WERI-Rb-1 (cell line): ENCODE measurements at regions not wholly inside any gene's neighbourhood (a gene's known extent, or its start where the extent isn't known, plus 50 kb on each side); places are given as distances from the start of the nearest gene placed in this dataset.

Experiments used
- DNase-seq: peaks from one replicate; pipeline ENCODE4 v3.0.0-alpha.2; 2020
- H3K27ac ChIP-seq: fragments of 250-450 bp; sonication (Bioruptor Pico); 2 replicates; pipeline ENCODE4 v1.5.1; 2020; ENCODE audit warnings: mild to moderate bottlenecking, moderate library complexity
- H3K27me3 ChIP-seq: fragments of 250-450 bp; sonication (Bioruptor Pico); 2 replicates; pipeline ENCODE4 v1.5.1; 2021; ENCODE audit warnings: mild to moderate bottlenecking, low read depth, moderate library complexity; ENCODE audit not compliant: insufficient read depth, severe bottlenecking
- H3K36me3 ChIP-seq: fragments of 250-450 bp; sonication (Bioruptor Pico); 2 replicates; pipeline ENCODE4 v1.5.1; 2020; ENCODE audit warnings: mild to moderate bottlenecking, moderate library complexity
- H3K4me3 ChIP-seq: 2 replicates; pipeline ENCODE4 v1.5.1; 2011; ENCODE audit warnings: low read depth, mild to moderate bottlenecking, control low read depth, low read length
- H3K9me3 ChIP-seq: fragments of 250-450 bp; sonication (Bioruptor Pico); 2 replicates; pipeline ENCODE4 v1.5.1; 2021; ENCODE audit warnings: mild to moderate bottlenecking, moderate library complexity; ENCODE audit not compliant: severe bottlenecking
- CTCF ChIP-seq: IDR thresholded peaks from 2 replicates; pipeline ENCODE4 v1.5.1; 2011; ENCODE audit warnings: low read depth, mild to moderate bottlenecking, control low read depth, inconsistent platforms, low read length

- DNase-seq: no peak
- no peak overlapping the region for H3K4me3 ChIP-seq
- no peak overlapping the region for H3K27ac ChIP-seq
- H3K9me3 ChIP-seq: peaks cover 17% of the 10 kb centered on the region
- no peaks in the 10 kb centered on the region for H3K36me3 ChIP-seq
- peaks cover 81% of the 10 kb centered on the region for H3K27me3 ChIP-seq
- no peak for TF ChIP-seq CTCF
Measured at GRCh38 chr13:112153364-112153763, 86.4 kb downstream of the SOX1 start.

DNA sequence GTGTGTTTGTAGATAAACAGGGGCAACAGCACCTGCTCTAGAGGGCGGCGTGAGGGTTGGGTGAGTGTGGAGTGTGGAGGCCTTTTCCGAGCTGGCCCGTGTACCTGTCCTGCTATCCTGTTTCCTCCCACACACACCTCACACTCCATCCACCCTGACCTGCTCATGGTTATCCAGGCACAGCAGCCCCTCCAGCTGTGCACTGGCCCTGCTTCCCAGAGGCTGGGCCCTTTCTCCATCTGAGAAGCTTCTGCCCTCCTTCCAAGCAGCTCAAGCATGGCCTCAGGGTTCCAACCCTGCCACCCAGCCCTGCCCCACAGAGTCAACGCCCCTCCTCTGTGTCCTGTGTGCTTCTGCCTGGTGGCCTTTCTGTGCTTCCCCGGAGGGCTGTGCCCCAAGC, 86.9 kb downstream of the SOX1 start:
- DNase-seq: no peak
- H3K27me3 ChIP-seq: peaks cover 86% of the 10 kb centered on the region
- H3K27ac ChIP-seq: no peak overlapping the region
- no peaks in the 10 kb centered on the region for H3K36me3 ChIP-seq
- TF ChIP-seq CTCF: no peak
- peaks cover 17% of the 10 kb centered on the region for H3K9me3 ChIP-seq
- H3K4me3 ChIP-seq: no peak overlapping the region

DNA sequence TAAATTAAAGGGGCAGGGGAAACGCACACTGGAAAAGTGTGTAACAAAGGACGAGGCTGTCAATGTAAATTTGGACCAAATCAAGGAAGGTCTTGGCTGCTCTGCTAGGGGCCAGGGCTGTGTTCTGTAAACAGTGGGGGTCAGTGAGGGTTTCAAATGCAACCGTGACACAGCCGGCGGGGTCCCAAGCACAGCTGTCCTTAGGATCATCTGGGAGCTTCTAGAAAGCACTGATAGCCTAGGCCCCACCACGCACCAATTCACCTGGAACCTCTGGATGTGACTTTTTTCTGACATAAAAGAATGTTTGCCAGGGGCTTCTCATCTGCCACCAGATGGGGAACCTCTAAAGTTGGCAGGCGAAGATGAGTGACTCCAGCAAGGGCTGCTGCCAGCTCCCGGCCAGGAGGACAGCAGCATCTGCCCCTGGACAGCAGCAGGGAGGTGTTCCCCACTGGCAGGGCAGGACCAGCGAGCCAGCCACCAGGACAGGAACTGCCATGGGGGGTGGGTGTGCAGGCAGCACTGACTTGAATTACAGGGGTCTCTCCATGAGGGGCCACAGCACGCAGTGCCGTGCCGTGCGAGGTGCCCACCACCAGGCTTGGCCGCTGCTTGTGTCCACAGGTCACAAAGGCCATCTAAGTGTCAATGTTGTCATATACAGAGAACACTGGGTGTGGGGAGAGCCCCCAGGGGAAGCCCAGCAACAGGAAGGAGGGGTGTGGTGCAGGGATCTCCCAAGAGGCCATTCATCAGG, 87.5 kb downstream of the SOX1 start:
- H3K4me3 ChIP-seq: no peak overlapping the region
- DNase-seq: no peak
- H3K9me3 ChIP-seq: peaks cover 17% of the 10 kb centered on the region
- no peaks in the 10 kb centered on the region for H3K36me3 ChIP-seq
- TF ChIP-seq CTCF: no peak
- H3K27me3 ChIP-seq: peaks cover 92% of the 10 kb centered on the region
- no peak overlapping the region for H3K27ac ChIP-seq

DNA sequence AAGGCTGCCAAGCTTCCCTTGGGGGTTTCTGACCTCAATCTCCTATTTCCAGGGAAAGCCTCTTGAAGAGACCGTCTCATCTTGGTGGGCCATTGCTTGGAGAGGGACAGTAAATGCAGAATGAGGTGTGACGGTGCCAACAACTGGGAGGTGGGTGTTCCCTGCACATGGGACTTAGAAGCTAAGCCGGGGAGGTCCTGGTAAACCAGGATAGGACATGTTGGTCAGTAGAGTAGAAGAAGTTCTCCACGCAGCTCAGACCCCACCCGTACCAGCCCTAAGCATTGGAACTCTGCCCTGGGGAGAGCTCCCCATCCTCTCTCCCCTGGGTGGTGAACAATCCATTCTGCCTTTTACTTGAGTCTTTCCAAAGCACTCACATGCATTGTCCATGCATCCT, 92.0 kb downstream of the SOX1 start:
- DNase-seq: no peak
- Histone ChIP-seq H3K4me3 (no peak overlapping the region), H3K36me3 (no peaks in the 10 kb centered on the region), H3K9me3 (peaks cover 37% of the 10 kb centered on the region), H3K27me3 (peaks cover 94% of the 10 kb centered on the region), H3K27ac (no peak overlapping the region)
- TF ChIP-seq CTCF: no peak

- Histone ChIP-seq H3K36me3 (no peaks in the 10 kb centered on the region), H3K9me3 (peaks cover 41% of the 10 kb centered on the region), H3K27me3 (peaks cover 90% of the 10 kb centered on the region), H3K27ac (no peak overlapping the region), H3K4me3 (no peak overlapping the region)
- TF ChIP-seq CTCF: no peak
- DNase-seq: no peak
Measured at GRCh38 chr13:112159575-112160547, 92.9 kb downstream of the SOX1 start.
